ENCODE measurements at regions not wholly inside any gene's neighbourhood (a gene's known extent, or its start where the extent isn't known, plus 50 kb on each side); places are given as distances from the start of the nearest gene placed in this dataset.

- no peak for DNase-seq
Measured at GRCh38 chr15:81987628-81988027, 58.2 kb downstream of the MEX3B start.

GRCh38 chr15:81983497-81983896 lies 62.3 kb downstream of the MEX3B start:
- no peak for DNase-seq

GRCh38 chr15:81982808-81983207 lies 63.0 kb downstream of the MEX3B start:
- no peak for DNase-seq

GRCh38 chr15:81981908-81982307 lies 63.9 kb downstream of the MEX3B start:
- DNase-seq, result no peak

GRCh38 chr15:81977464-81977863 lies 68.4 kb downstream of the MEX3B start:
- DNase-seq, result no peak

GRCh38 chr15:81968691-81969090 lies 77.1 kb downstream of the MEX3B start:
- DNase-seq, result no peak

- DNase-seq, result no peak
Measured at GRCh38 chr15:81966631-81967030, 79.2 kb downstream of the MEX3B start.

- DNase-seq, result no peak
Measured at GRCh38 chr15:81962482-81962881, 83.3 kb downstream of the MEX3B start.

- DNase-seq, result no peak
Measured at GRCh38 chr15:81959196-81959595, 86.6 kb downstream of the MEX3B start.

- DNase-seq, result no peak
Measured at GRCh38 chr15:81957698-81958097, 88.1 kb downstream of the MEX3B start.

GRCh38 chr15:81955382-81956062 lies 90.3 kb downstream of the MEX3B start:
- DNase-seq, result no peak

GRCh38 chr15:81954158-81954783 lies 91.5 kb downstream of the MEX3B start:
- DNase-seq, result no peak

- no peak for DNase-seq
Measured at GRCh38 chr15:81950841-81951414, 94.9 kb downstream of the MEX3B start.

GRCh38 chr15:81948751-81949150 lies 97.1 kb downstream of the MEX3B start:
- DNase-seq, result no peak

GRCh38 chr15:81948222-81948621 lies 97.6 kb downstream of the MEX3B start:
- DNase-seq, result no peak

- DNase-seq, result no peak
Measured at GRCh38 chr15:81947548-81947947, 98.3 kb downstream of the MEX3B start.

- DNase-seq, result no peak
Measured at GRCh38 chr15:81945014-81945615, 100.7 kb downstream of the MEX3B start.

GRCh38 chr15:81942655-81943195 lies 103.1 kb downstream of the MEX3B start:
- no peak for DNase-seq

- DNase-seq, result no peak
Measured at GRCh38 chr15:81942157-81942556, 103.7 kb downstream of the MEX3B start.

- peak; percentile 41 for DNase-seq
Measured at GRCh38 chr15:81941479-81941878, 104.3 kb downstream of the MEX3B start.

GRCh38 chr15:81940467-81941451 lies 105.1 kb downstream of the MEX3B start:
- DNase-seq, result no peak

Measured in NCI-H187 treated with DMSO at 0.1 percent for 48 hours (cell line).